ENCODE measurements at regions not wholly inside any gene's neighbourhood (a gene's known extent, or its start where the extent isn't known, plus 50 kb on each side); places are given as distances from the start of the nearest gene placed in this dataset.

- DNase-seq = no peak
These were observed 225.8 kb upstream of the CELF2 start for GRCh38 chr10:10791869-10792268.

GRCh38 chr10:10792681-10793080, 225.0 kb upstream of the CELF2 start:
- DNase-seq = no peak

DNA sequence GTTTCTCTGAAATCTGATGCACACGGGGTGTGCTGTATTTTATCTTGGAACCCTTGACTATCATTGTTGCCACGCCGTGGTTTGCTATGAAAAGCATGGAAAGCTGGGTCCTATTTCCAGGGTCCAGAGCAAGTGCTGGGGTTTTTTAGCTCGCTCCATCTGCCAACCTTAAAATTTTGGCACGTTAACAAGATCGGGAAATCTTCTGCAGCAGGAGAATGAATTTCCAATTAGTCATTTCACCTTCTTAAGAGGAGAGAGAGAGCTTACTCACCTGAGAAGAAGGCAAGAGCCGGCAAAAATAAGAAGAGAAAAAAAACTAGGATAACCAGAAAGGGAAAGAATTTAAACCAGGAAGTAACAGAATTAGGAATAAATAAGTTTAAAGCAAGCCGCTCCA, 223.6 kb upstream of the CELF2 start:
- no peak for DNase-seq

DNA sequence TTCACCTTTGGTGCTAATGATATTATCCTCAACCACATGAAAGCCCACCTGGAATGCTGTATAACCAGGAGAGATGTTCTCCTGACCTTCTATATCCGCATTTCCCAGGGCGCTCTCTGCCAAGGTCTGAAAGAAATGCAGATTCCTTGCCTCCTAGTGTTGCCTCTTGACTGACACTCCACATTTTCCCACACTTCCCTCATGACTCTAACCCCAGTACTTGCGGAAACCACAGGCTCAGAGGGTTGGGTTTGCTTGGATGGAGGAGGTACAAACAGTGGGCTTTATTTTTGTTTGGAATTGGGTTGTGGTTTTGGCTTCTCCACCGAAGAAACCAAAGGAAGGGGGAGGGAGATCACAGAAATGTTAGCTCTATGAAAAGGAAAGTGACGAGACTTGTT, 222.9 kb upstream of the CELF2 start:
- DNase-seq = no peak

- DNase-seq = no peak
These were observed 221.5 kb upstream of the CELF2 start for GRCh38 chr10:10796061-10796773.

DNA sequence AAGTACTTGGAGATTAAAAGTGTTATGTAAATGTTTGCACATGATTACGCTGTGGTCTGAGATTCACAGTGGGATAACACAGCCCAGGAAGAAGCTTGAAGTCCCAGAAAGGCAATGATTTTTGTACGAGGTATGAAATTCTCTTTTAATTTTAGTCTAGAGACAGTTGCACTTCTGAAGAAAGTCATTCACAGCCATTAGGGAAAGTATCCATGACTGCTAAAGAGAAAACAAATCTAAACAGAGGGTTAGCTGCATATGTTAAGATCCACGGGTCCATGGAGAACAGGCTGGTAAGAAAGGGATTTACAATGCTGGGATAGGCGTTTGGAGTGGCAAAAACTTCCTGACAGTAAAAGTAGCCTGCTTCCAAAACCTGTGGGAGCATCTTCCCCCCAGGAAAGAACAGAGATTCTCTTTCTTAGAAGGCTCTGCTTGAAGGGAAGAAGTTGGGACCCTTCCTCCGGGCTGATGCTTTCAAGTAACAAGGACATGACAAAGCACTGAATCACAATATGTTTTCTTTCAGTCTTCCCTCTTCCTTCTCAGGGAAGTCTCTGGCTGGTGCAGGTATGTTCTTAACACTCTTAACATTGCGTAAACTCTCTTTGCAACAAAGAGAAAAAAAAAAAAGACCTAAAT, 220.8 kb upstream of the CELF2 start:
- DNase-seq = no peak

- no peak for DNase-seq
These were observed 220.2 kb upstream of the CELF2 start for GRCh38 chr10:10797513-10797912.

DNA sequence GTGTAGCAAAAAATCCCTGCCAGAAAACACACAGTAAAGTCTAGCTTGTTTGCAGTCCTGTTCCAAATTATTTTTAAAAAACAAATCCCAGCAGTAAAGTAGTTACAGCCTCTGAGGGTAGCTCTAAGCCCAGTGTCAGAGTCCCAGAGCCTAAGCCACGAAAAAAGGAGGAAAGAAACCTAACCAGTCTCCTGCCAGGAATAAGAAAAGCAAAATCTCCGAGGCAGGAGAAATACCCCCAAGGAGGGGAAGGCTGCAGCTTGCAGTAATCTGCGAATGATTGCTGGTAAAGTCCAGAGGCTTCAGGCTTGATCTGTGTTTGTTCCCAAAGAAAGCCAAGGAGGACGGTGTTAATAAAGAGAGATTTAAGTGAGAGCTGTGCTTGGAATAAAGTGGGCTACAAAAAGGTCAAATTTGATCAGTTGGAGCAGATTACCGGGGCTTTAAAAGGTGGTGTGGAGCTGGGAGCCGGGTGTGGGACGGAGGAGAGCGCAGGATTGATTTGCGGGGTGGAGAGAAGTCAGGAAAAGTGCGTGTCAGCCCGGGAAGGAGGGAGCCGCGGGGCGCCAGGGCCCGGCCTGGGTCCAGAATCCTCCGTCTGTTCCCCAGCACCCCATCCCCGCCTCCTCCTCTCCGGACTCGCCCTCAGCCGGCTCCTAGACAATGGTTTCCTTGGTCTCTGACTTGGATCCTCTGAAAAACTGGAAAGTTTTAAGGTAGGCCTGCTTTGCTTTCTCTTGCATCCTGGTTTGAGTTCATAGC, 219.4 kb upstream of the CELF2 start:
- DNase-seq = no peak

- no peak for DNase-seq
These were observed 218.8 kb upstream of the CELF2 start for GRCh38 chr10:10798864-10799192.

GRCh38 chr10:10800961-10801360, 216.7 kb upstream of the CELF2 start:
- no peak for DNase-seq

GRCh38 chr10:10803278-10803677, 214.4 kb upstream of the CELF2 start:
- DNase-seq = no peak

DNA sequence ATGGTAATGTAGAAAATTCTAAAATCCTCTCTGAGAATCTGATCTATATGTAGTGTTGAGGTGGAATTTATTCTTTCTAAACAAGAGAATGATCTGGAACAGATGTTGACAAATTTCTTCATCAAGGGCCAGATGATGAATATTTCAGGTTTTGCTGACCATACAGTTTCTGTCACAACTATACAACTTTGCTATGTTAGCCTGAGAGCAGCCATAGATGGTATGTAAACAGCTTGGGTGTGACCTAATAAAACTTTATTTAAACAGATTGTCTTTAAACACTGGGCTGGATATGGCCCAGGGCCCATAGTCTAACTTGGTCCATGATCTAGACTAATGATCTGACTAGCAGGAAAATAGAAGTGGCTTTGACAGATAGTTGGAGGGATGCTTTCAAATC, 213.6 kb upstream of the CELF2 start:
- DNase-seq = no peak

- no peak for DNase-seq
These were observed 212.5 kb upstream of the CELF2 start for GRCh38 chr10:10804998-10805740.

GRCh38 chr10:10807106-10807505, 210.6 kb upstream of the CELF2 start:
- DNase-seq = no peak

GRCh38 chr10:10811562-10811961, 206.1 kb upstream of the CELF2 start:
- no peak for DNase-seq

- DNase-seq = no peak
These were observed 204.0 kb upstream of the CELF2 start for GRCh38 chr10:10813656-10814055.

- no peak for DNase-seq
These were observed 203.6 kb upstream of the CELF2 start for GRCh38 chr10:10814069-10814468.

DNA sequence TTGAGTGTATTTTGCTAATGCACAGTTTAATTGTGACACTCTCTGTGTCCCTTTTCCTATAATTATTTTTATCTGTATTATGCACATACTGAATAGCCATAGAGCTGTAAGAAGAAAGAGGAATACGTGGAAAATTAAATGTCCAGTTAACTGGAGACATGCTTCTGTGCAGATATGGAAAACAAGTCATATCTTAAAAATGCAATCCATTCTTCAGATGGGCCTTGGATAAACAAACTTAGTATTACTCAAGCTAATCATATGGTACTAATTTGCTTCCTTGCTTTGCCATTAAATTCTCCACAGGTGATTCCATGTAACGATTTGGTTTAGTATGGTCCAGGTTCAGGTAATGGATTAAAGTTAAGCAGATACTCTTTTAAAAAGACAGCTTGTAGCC, 201.2 kb upstream of the CELF2 start:
- DNase-seq = no peak

- DNase-seq = no peak
These were observed 200.1 kb upstream of the CELF2 start for GRCh38 chr10:10817609-10818008.

- no peak for DNase-seq
These were observed 199.6 kb upstream of the CELF2 start for GRCh38 chr10:10818082-10818481.

- DNase-seq = no peak
These were observed 198.3 kb upstream of the CELF2 start for GRCh38 chr10:10819206-10819856.

- no peak for DNase-seq
These were observed 195.7 kb upstream of the CELF2 start for GRCh38 chr10:10821926-10822325.

DNA sequence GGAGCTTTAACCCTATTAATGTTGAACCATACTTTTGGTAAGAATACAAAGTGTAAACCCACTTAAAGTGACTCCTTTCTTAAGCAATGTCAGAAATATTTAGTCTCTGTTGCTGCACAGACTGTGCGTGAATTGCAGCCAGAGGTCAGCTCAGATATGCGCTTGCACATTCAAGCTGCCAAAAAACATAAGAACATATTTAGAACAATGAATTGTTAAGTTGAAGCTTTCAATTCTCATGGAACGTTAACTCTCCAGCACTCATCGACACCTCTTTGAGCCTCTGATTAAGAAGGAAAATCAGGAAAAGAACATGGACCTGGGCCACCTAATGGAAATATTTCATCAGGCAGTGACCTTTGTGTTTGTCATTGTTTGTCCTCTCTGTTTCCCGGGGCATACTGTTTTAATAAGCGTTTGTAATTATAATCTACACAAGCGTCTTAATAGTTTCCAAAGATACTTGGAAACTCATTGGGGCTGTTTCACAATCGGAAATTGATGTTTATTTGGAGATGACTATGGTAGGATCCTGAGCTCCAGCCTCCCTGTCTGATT, 193.0 kb upstream of the CELF2 start:
- DNase-seq = no peak

Data from 8988T (cell line).